WTC11 (cell line): ENCODE measurements at regions not wholly inside any gene's neighbourhood (a gene's known extent, or its start where the extent isn't known, plus 50 kb on each side); places are given as distances from the start of the nearest gene placed in this dataset.

Experiments
- ATAC-seq: fragments of 200-7000 bp; cut with Tn5 transposase; 2 replicates; pipeline ENCODE4 v1.10.0; 2021; ENCODE audit warnings: mild to moderate bottlenecking, moderate library complexity
- CTCF ChIA-PET: fragments of 300-600 bp; sonication (Branson Sonifier 250); formaldehyde crosslinking; loops from one replicate; lab custom pipeline; 2021; ENCODE audit warnings: antibody characterized with exemption; lab: Charles Lee
- POLR2A ChIA-PET: fragments of 350-600 bp; sonication (Branson Sonifier 250); formaldehyde crosslinking; loops from one replicate; lab custom pipeline; 2021; ENCODE audit warnings: antibody characterized with exemption; lab: Charles Lee
- DNase-seq: peaks from one replicate; pipeline ENCODE4 v3.0.0; 2021; ENCODE audit warnings: low spot score
- H3K27ac Mint-ChIP-seq: 2 replicates; pipeline ENCODE4 v1.8.0; 2021; ENCODE audit warnings: mixed read lengths
- H3K27me3 Mint-ChIP-seq: 2 replicates; pipeline ENCODE4 v1.8.0; 2021; ENCODE audit warnings: low read depth, mild to moderate bottlenecking, moderate library complexity, mixed read lengths
- H3K36me3 Mint-ChIP-seq: 2 replicates; pipeline ENCODE4 v1.8.0; 2021; ENCODE audit warnings: mixed read lengths
- H3K4me1 Mint-ChIP-seq: 2 replicates; pipeline ENCODE4 v1.8.0; 2022; ENCODE audit warnings: mixed read lengths
- H3K4me3 Mint-ChIP-seq: 2 replicates; pipeline ENCODE4 v1.8.0; 2021; ENCODE audit warnings: mild to moderate bottlenecking, moderate library complexity, mixed read lengths
- H3K9me3 Mint-ChIP-seq: 2 replicates; pipeline ENCODE4 v1.8.0; 2021; ENCODE audit warnings: mixed read lengths
- AR ChIP-seq: fragments of 250-450 bp; sonication (Bioruptor Pico); IDR thresholded peaks from 2 replicates; pipeline ENCODE4 v1.9.0; 2021; ENCODE audit warnings: mild to moderate bottlenecking
- HMGA2 ChIP-seq: fragments of 250-450 bp; sonication (Bioruptor Pico); IDR thresholded peaks from 2 replicates; pipeline ENCODE4 v1.4.0; 2021; ENCODE audit warnings: mild to moderate bottlenecking, moderate library complexity
- JAZF1 ChIP-seq: fragments of 250-450 bp; sonication (Bioruptor Pico); IDR thresholded peaks from 2 replicates; pipeline ENCODE4 v1.9.0; 2021; ENCODE audit warnings: moderate library complexity, mild to moderate bottlenecking, inconsistent platforms
- MLX ChIP-seq: sonication (generic); formaldehyde crosslinking; IDR thresholded peaks from 2 replicates; pipeline ENCODE4 v1.8.1; 2023; ENCODE audit warnings: mild to moderate bottlenecking, missing genetic modification reagents, moderate library complexity
- NFATC4 ChIP-seq: fragments of 250-450 bp; sonication (Bioruptor Pico); IDR thresholded peaks from 2 replicates; pipeline ENCODE4 v1.9.0; 2021; ENCODE audit warnings: mild to moderate bottlenecking
- NFE2L1 ChIP-seq: sonication (generic); formaldehyde crosslinking; IDR thresholded peaks from 2 replicates; pipeline ENCODE4 v1.8.1; 2023; ENCODE audit warnings: missing genetic modification reagents
- NFYB ChIP-seq: sonication (generic); formaldehyde crosslinking; conservative IDR thresholded peaks from 2 replicates; pipeline ENCODE4 v1.8.0; 2022; ENCODE audit warnings: low read depth, missing genetic modification reagents
- NR1H2 ChIP-seq: sonication (generic); formaldehyde crosslinking; IDR thresholded peaks from 2 replicates; pipeline ENCODE4 v1.9.0; 2021; ENCODE audit warnings: mild to moderate bottlenecking, moderate library complexity, missing genetic modification reagents
- NR3C1 ChIP-seq: sonication (generic); formaldehyde crosslinking; conservative IDR thresholded peaks from 2 replicates; pipeline ENCODE4 v1.8.1; 2023; ENCODE audit warnings: low read depth, mild to moderate bottlenecking, missing genetic modification reagents
- SOX15 ChIP-seq: fragments of 250-450 bp; sonication (Bioruptor Pico); IDR thresholded peaks from 2 replicates; pipeline ENCODE4 v1.9.0; 2021; ENCODE audit warnings: mild to moderate bottlenecking
- SP1 ChIP-seq: sonication (generic); formaldehyde crosslinking; conservative IDR thresholded peaks from 2 replicates; pipeline ENCODE4 v1.8.1; 2022; ENCODE audit warnings: missing genetic modification reagents
- ZNF263 ChIP-seq: sonication (generic); formaldehyde crosslinking; IDR thresholded peaks from 2 replicates; pipeline ENCODE4 v1.8.1; 2022; ENCODE audit warnings: low read depth, mild to moderate bottlenecking, moderate library complexity, missing genetic modification reagents
- ZNF317 ChIP-seq: sonication (generic); formaldehyde crosslinking; IDR thresholded peaks from 2 replicates; pipeline ENCODE4 v1.8.1; 2023; ENCODE audit warnings: low read depth, mild to moderate bottlenecking, moderate library complexity, missing genetic modification reagents, borderline replicate concordance
- ZNF425 ChIP-seq: fragments of 250-450 bp; sonication (Bioruptor Pico); conservative IDR thresholded peaks from 2 replicates; pipeline ENCODE4 v1.9.0; 2021; ENCODE audit warnings: mild to moderate bottlenecking
- TF ChIP-seq, protein P1 (sequence below): sonication (generic); formaldehyde crosslinking; IDR thresholded peaks from 2 replicates; pipeline ENCODE4 v1.8.1; 2023; ENCODE audit warnings: mild to moderate bottlenecking, missing genetic modification reagents, borderline replicate concordance
- TF ChIP-seq, protein P2 (sequence below): sonication (generic); formaldehyde crosslinking; conservative IDR thresholded peaks from 2 replicates; pipeline ENCODE4 v1.8.1; 2022; ENCODE audit warnings: mild to moderate bottlenecking, missing genetic modification reagents
- TF ChIP-seq, protein P3 (sequence below): fragments of 200-600 bp; IDR thresholded peaks from 2 replicates; pipeline ENCODE4 v1.8.0; 2022; ENCODE audit warnings: antibody characterized with exemption

GRCh38 chr1:81377406-81377805 lies 423.3 kb upstream of the ADGRL2 start (continued):
- TF ChIP-seq HMGA2 (no peak), ZNF425 (CRISPR knock-in tag) (no peak), SOX15 (CRISPR knock-in tag) (no peak)
- TF ChIP-seq, protein P1, sequence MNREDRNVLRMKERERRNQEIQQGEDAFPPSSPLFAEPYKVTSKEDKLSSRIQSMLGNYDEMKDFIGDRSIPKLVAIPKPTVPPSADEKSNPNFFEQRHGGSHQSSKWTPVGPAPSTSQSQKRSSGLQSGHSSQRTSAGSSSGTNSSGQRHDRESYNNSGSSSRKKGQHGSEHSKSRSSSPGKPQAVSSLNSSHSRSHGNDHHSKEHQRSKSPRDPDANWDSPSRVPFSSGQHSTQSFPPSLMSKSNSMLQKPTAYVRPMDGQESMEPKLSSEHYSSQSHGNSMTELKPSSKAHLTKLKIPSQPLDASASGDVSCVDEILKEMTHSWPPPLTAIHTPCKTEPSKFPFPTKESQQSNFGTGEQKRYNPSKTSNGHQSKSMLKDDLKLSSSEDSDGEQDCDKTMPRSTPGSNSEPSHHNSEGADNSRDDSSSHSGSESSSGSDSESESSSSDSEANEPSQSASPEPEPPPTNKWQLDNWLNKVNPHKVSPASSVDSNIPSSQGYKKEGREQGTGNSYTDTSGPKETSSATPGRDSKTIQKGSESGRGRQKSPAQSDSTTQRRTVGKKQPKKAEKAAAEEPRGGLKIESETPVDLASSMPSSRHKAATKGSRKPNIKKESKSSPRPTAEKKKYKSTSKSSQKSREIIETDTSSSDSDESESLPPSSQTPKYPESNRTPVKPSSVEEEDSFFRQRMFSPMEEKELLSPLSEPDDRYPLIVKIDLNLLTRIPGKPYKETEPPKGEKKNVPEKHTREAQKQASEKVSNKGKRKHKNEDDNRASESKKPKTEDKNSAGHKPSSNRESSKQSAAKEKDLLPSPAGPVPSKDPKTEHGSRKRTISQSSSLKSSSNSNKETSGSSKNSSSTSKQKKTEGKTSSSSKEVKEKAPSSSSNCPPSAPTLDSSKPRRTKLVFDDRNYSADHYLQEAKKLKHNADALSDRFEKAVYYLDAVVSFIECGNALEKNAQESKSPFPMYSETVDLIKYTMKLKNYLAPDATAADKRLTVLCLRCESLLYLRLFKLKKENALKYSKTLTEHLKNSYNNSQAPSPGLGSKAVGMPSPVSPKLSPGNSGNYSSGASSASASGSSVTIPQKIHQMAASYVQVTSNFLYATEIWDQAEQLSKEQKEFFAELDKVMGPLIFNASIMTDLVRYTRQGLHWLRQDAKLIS = no peak
- TF ChIP-seq, protein P2, sequence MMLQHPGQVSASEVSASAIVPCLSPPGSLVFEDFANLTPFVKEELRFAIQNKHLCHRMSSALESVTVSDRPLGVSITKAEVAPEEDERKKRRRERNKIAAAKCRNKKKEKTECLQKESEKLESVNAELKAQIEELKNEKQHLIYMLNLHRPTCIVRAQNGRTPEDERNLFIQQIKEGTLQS (CRISPR knock-in tag) = no peak

DNA sequence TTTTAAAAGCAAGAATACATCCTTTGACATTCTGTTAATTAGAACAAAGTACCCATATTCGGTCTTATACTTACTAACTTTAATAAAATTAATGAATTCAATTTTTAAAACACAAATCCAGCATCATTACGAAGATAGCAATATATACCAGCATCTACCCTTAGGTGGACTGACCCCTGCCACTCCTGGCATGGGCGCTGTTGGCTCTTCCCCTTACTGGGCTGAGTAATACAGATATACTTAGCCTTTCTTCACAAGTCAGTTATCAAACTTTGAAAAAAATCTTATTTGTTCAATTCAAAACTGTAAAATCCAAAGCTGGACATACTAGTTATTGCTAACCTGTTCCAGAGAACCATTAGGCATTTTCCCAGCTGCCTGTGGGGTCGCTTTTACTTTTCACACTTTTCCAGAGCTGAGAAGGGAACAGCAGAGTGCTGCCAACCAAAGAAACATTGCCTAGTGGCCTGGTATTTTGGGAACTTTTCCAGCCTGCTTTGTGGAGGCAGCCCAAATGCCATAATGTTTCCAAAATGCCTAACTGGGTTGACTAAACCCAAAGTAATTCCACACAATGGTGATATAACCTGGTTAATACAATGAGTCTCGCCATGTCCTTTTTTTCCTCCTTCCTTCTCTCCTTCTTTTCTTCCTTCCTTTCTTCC lies 424.7 kb upstream of the ADGRL2 start:
- no peak overlapping the region for H3K27ac Mint-ChIP-seq
- DNase-seq (no peak), ATAC-seq (no peak)
- no peak overlapping the region for H3K4me3 Mint-ChIP-seq
- H3K27me3 Mint-ChIP-seq = no peaks in the 10 kb centered on the region
- H3K9me3 Mint-ChIP-seq = no peaks in the 10 kb centered on the region
- TF ChIP-seq NFE2L1 (no peak), MLX (no peak), ZNF317 (no peak), NFYB (CRISPR knock-in tag) (no peak)
- TF ChIP-seq, protein P3, sequence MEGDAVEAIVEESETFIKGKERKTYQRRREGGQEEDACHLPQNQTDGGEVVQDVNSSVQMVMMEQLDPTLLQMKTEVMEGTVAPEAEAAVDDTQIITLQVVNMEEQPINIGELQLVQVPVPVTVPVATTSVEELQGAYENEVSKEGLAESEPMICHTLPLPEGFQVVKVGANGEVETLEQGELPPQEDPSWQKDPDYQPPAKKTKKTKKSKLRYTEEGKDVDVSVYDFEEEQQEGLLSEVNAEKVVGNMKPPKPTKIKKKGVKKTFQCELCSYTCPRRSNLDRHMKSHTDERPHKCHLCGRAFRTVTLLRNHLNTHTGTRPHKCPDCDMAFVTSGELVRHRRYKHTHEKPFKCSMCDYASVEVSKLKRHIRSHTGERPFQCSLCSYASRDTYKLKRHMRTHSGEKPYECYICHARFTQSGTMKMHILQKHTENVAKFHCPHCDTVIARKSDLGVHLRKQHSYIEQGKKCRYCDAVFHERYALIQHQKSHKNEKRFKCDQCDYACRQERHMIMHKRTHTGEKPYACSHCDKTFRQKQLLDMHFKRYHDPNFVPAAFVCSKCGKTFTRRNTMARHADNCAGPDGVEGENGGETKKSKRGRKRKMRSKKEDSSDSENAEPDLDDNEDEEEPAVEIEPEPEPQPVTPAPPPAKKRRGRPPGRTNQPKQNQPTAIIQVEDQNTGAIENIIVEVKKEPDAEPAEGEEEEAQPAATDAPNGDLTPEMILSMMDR = no peak
- TF ChIP-seq, all 79 proteins: peak for 0
- Mint-ChIP-seq H3K36me3 (no peaks in the 10 kb centered on the region), H3K4me1 (peaks cover 28% of the 10 kb centered on the region)
- ChIA-PET POLR2A (no interaction called here), CTCF (no interaction called here)

DNA sequence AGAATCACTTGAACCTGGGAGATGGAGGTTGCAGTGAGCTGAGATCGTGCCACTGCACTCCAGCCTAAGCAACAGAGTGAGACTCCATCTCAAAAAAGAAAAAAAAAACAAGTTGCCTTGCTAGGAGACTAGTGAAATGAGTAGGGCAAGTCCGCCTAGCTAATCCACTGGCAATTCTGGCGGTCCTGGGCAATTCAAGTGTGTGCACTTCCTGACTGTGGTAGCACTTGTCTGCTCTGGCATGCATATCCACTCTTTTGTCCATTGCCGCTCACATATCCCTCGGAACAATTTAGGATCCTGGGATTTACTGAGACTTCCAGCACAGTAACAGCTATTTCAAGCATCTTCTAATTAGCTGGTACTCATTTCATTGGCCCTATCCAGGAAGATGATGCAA lies 426.3 kb upstream of the ADGRL2 start:
- DNase-seq = no peak
- peaks cover 21% of the 10 kb centered on the region for H3K4me1 Mint-ChIP-seq
- no peaks in the 10 kb centered on the region for H3K9me3 Mint-ChIP-seq
- no peak overlapping the region for H3K4me3 Mint-ChIP-seq
- no peaks in the 10 kb centered on the region for H3K36me3 Mint-ChIP-seq
- CTCF ChIA-PET = no interaction called here
- POLR2A ChIA-PET = no interaction called here
- no peak for ATAC-seq
- H3K27me3 Mint-ChIP-seq = no peaks in the 10 kb centered on the region
- H3K27ac Mint-ChIP-seq = no peak overlapping the region
- TF ChIP-seq NFE2L1 = no peak
- TF ChIP-seq NFATC4 (CRISPR knock-in tag) = no peak
- TF ChIP-seq SP1 (CRISPR knock-in tag) = no peak
- TF ChIP-seq NR3C1 (CRISPR knock-in tag) = no peak
- no peak for TF ChIP-seq JAZF1 (CRISPR knock-in tag)
- TF ChIP-seq, protein P3 = no peak
- TF ChIP-seq NR1H2 (CRISPR knock-in tag) = no peak
- no peak for TF ChIP-seq ZNF263
- TF ChIP-seq AR (CRISPR knock-in tag) = no peak
